ENCODE measurements at regions not wholly inside any gene's neighbourhood (a gene's known extent, or its start where the extent isn't known, plus 50 kb on each side); places are given as distances from the start of the nearest gene placed in this dataset.

DNA sequence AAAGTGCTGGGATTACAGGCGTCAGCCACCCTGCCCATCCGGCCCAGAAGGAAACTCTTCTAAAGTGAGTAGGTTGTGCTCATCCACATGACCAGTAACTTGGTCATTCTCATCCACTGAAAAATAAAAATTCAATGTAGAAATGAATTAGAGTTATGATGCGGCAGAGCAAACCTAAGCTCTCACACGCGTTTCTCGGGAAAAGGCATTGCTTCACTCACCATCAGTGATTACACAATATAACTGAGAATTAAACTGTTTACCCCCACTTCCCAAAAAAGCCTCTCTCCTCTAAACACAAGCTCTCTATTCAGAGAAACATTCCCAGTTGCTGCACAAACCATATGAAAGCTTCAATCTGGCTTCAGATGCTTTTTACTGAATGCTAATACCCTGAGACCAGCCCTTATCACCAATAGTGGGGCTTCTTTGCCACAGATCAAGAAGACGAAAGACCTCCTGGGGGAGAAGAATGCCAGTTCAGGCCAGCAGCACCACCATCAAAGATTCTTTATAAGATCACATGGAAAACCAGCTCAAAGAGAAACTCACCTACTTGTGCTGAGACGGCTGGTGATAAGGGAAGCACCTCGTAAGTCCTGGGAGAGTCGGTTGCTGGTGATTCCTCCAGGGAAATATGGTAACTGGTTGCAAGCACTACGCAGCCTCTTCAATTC, 121.5 kb upstream of the SFSWAP start:
- no peak for DNase-seq
- H3K4me3 ChIP-seq (ENCODE audit: low read length): no peak overlapping the region
- POLR2A ChIA-PET: no interaction called here
- H3K36me3 ChIP-seq (ENCODE audit: insufficient read depth, low read length): no peaks in the 10 kb centered on the region
- Mint-ChIP-seq H3K27me3 (no peaks in the 10 kb centered on the region), H3K36me3 (ENCODE audit: low read depth) (no peaks in the 10 kb centered on the region), H3K4me3 (no peak overlapping the region), H3K4me1 (ENCODE audit: low read depth) (peaks cover 13% of the 10 kb centered on the region), H3K27ac (no peak overlapping the region), H3K9me3 (no peaks in the 10 kb centered on the region)
- ATAC-seq (ENCODE audit: poor library complexity): no peak
- TF ChIP-seq, protein P1, sequence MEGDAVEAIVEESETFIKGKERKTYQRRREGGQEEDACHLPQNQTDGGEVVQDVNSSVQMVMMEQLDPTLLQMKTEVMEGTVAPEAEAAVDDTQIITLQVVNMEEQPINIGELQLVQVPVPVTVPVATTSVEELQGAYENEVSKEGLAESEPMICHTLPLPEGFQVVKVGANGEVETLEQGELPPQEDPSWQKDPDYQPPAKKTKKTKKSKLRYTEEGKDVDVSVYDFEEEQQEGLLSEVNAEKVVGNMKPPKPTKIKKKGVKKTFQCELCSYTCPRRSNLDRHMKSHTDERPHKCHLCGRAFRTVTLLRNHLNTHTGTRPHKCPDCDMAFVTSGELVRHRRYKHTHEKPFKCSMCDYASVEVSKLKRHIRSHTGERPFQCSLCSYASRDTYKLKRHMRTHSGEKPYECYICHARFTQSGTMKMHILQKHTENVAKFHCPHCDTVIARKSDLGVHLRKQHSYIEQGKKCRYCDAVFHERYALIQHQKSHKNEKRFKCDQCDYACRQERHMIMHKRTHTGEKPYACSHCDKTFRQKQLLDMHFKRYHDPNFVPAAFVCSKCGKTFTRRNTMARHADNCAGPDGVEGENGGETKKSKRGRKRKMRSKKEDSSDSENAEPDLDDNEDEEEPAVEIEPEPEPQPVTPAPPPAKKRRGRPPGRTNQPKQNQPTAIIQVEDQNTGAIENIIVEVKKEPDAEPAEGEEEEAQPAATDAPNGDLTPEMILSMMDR (IDR thresholded peaks at IDR 0.05): no peak
- peaks cover 0 to 2% of the 10 kb centered on the region in 2 experiments for H3K27me3 ChIP-seq (ENCODE audit: control insufficient read depth in 1 of 2, insufficient read depth in 2 of 2, low read length in 2 of 2)
- intact Hi-C loops (cut with DNase I, micrococcal nuclease): no loop called here
- peaks cover 8% of the 10 kb centered on the region for H3K4me1 ChIP-seq (ENCODE audit: insufficient read depth, low read length)
- peaks cover 0 to 24% of the 10 kb centered on the region in 2 experiments for H3K9me3 ChIP-seq (ENCODE audit: control insufficient read depth in 1 of 2, insufficient read depth in 1 of 2, low read length in 2 of 2)
- H3K27ac ChIP-seq (ENCODE audit: low read depth in 1 of 2, low read length in 2 of 2): no peak overlapping the region
- CTCF ChIA-PET: no interaction called here

DNA sequence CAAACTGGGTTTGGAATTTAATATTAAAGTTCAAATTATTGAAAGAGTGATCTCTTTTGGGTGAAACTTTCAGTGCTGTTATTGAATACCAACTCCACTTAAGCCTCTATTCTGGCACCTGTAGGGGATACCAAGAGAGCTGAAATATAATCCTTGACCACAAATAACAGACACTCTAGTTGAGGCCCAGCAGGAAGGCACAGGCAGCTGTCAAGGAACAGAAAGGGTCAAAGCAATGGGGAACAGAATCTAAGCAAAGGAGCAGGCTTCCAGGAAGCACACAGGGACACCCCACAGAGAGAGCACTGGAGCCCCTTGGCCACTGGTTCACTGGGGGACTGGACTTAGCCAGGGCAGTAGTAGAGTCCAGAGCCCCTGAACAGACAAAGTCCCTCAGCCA, 120.9 kb upstream of the SFSWAP start:
- no peaks in the 10 kb centered on the region for H3K9me3 Mint-ChIP-seq
- H3K36me3 Mint-ChIP-seq (ENCODE audit: low read depth): no peaks in the 10 kb centered on the region
- ChIA-PET POLR2A (no interaction called here), CTCF (no interaction called here)
- no peak overlapping the region for H3K4me3 Mint-ChIP-seq
- Histone ChIP-seq H3K27me3 (ENCODE audit: control insufficient read depth in 1 of 2, insufficient read depth in 2 of 2, low read length in 2 of 2) (peaks cover 0 to 2% of the 10 kb centered on the region in 2 experiments), H3K4me3 (ENCODE audit: low read length) (no peak overlapping the region), H3K9me3 (ENCODE audit: control insufficient read depth in 1 of 2, insufficient read depth in 1 of 2, low read length in 2 of 2) (peaks cover 0 to 24% of the 10 kb centered on the region in 2 experiments), H3K36me3 (ENCODE audit: insufficient read depth, low read length) (no peaks in the 10 kb centered on the region), H3K4me1 (ENCODE audit: insufficient read depth, low read length) (peaks cover 8% of the 10 kb centered on the region), H3K27ac (ENCODE audit: low read depth in 1 of 2, low read length in 2 of 2) (no peak overlapping the region)
- H3K27me3 Mint-ChIP-seq: no peaks in the 10 kb centered on the region
- ATAC-seq (ENCODE audit: poor library complexity) (no peak), DNase-seq (no peak)
- intact Hi-C loops (cut with DNase I, micrococcal nuclease): no loop called here
- H3K4me1 Mint-ChIP-seq (ENCODE audit: low read depth): peaks cover 13% of the 10 kb centered on the region
- TF ChIP-seq, protein P1 (IDR thresholded peaks at IDR 0.05): no peak
- no peak overlapping the region for H3K27ac Mint-ChIP-seq

DNA sequence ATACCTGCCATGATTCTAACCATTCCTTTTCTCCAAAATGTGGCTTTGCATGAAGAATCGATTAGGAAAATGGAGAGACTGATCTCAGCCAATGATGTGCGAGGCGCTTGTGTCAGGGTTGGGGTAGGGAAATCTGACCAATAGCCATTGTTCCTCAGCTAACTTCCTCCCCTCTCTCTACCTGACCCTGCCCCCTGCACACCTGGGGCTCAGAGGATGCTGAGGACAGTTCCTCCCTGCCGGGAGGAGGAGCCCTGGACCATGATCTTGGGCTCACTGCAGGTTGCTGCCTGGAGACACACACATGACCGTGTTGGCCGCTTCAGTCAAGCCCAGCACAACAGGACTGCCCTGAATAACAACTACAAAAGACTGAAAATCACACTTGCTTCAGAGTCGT, 119.8 kb upstream of the SFSWAP start:
- Mint-ChIP-seq H3K4me1 (ENCODE audit: low read depth) (peaks cover 13% of the 10 kb centered on the region), H3K27ac (no peak overlapping the region), H3K36me3 (ENCODE audit: low read depth) (no peaks in the 10 kb centered on the region), H3K27me3 (no peaks in the 10 kb centered on the region), H3K9me3 (no peaks in the 10 kb centered on the region), H3K4me3 (no peak overlapping the region)
- ChIA-PET POLR2A (no interaction called here), CTCF (no interaction called here)
- H3K9me3 ChIP-seq (ENCODE audit: control insufficient read depth in 1 of 2, insufficient read depth in 1 of 2, low read length in 2 of 2): peaks cover 0 to 19% of the 10 kb centered on the region in 2 experiments
- no peak overlapping the region for H3K4me3 ChIP-seq (ENCODE audit: low read length)
- no peaks in the 10 kb centered on the region for H3K36me3 ChIP-seq (ENCODE audit: insufficient read depth, low read length)
- TF ChIP-seq, protein P1 (IDR thresholded peaks at IDR 0.05): no peak
- ATAC-seq (ENCODE audit: poor library complexity): no peak
- intact Hi-C loops (cut with DNase I, micrococcal nuclease): no loop called here
- no peak for DNase-seq
- peaks cover 8% of the 10 kb centered on the region for H3K4me1 ChIP-seq (ENCODE audit: insufficient read depth, low read length)
- H3K27me3 ChIP-seq (ENCODE audit: control insufficient read depth in 1 of 2, insufficient read depth in 2 of 2, low read length in 2 of 2): peaks cover 0 to 2% of the 10 kb centered on the region in 2 experiments
- H3K27ac ChIP-seq (ENCODE audit: low read depth in 1 of 2, low read length in 2 of 2): no peak overlapping the region
